ENCODE measurements at regions not wholly inside any gene's neighbourhood (a gene's known extent, or its start where the extent isn't known, plus 50 kb on each side); places are given as distances from the start of the nearest gene placed in this dataset.

DNA sequence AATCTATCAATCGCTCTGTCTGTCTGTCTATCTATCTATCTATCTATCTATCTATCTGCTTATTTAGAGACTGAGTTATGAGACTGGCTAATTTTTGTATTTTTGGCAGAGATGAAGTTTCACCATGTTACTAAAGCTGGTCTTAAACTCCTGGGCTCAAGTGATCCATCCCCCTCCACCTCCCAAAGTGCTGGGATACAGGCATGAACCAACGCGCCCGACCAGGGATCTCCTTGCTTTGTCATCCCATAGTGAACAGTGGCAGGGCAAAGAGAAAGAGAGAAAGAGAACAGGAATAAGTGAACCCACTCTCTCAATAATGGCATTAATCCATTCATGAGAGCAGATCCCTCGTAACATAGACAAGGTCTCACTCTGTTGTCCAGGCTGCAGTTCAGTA lies 66.4 kb upstream of the DSP start:
- no peak for TF ChIP-seq EZH2 (IDR thresholded peaks at IDR 0.05)
- no peak for TF ChIP-seq POLR2AphosphoS5 (IDR thresholded peaks at IDR 0.05; ENCODE audit: borderline replicate concordance, low read depth, low read length)

Data from SK-N-MC (cell line).